Loucy (cell line): ENCODE measurements at regions not wholly inside any gene's neighbourhood (a gene's known extent, or its start where the extent isn't known, plus 50 kb on each side); places are given as distances from the start of the nearest gene placed in this dataset.

Source experiments
- CTCF ChIP-seq: fragments of 200-600 bp; sonication (generic); conservative IDR thresholded peaks from 2 replicates; pipeline ENCODE4 v1.5.1; 2014; ENCODE audit warnings: mild to moderate bottlenecking, antibody characterized with exemption, low read length
- EZH2phosphoT487 ChIP-seq: fragments of 200-600 bp; IDR thresholded peaks from 2 replicates; pipeline ENCODE4 v1.6.1; 2018; ENCODE audit warnings: antibody characterized with exemption, mild to moderate bottlenecking, moderate library complexity, borderline replicate concordance

GRCh38 chr10:128499486-128499885 is 373.3 kb upstream of the MKI67 start:
- TF ChIP-seq CTCF, result no peak
- no peak for TF ChIP-seq EZH2phosphoT487
